Pancreas (tissue), 10 donors: ENCODE measurements at regions not wholly inside any gene's neighbourhood (a gene's known extent, or its start where the extent isn't known, plus 50 kb on each side); places are given as distances from the start of the nearest gene placed in this dataset.

Experiments
- ATAC-seq, 4 donors: fragments of 200-7000 bp; cut with Tn5 transposase; one replicate each; pipeline versions ENCODE4 v1.8.0 to v1.9.1; 2020; ENCODE audit warnings: mild to moderate bottlenecking in 4 of 4, moderate library complexity in 4 of 4
- DNase-seq, 6 donors: peaks; one replicate each; pipeline ENCODE4 v3.0.0-alpha.2; 2020
- FAIRE-seq: peaks from 2 replicates; lab custom pipeline; 2012; peaks lifted over from hg19 to GRCh38; lab: Jason Lieb, UNC
- H3K27ac ChIP-seq, 4 donors: fragments of 200-600 bp; sonication (generic); 1 replicate in 3 of 4; 2 replicates in 1 of 4; pipeline versions ENCODE4 v1.5.0 to v1.8.0; 2020
- H3K27me3 ChIP-seq, 4 donors: fragments of 200-600 bp; one replicate each; pipeline ENCODE4 v1.8.0; 2021
- H3K36me3 ChIP-seq, 3 donors: fragments of 200-600 bp; sonication (generic) in 1 of 3; one replicate each; pipeline versions ENCODE4 v1.5.0 to v1.8.0; 2020 to 2021
- H3K4me1 ChIP-seq, 3 donors: fragments of 200-600 bp; one replicate each; pipeline ENCODE4 v1.8.0; 2021
- H3K4me3 ChIP-seq, 4 donors: fragments of 200-600 bp; sonication (generic) in 2 of 4; one replicate each; pipeline versions ENCODE4 v1.5.0 to v1.8.0; 2020 to 2021
- H3K9me3 ChIP-seq, 4 donors: fragments of 200-600 bp; one replicate each; pipeline ENCODE4 v1.8.0; 2021
- CTCF ChIP-seq, 4 donors: fragments of 200-600 bp; sonication (generic) in 3 of 4; IDR thresholded peaks; one replicate each; pipeline versions ENCODE4 v1.5.0 to v1.8.0; 2021; ENCODE audit warnings: antibody characterized with exemption in 4 of 4
- WGBS, 2 donors: extraction: QIAGEN DNeasy Blood & Tissue Kit; methylation state at CpG; one replicate each; pipeline ENCODE4 v1.1.7; 2013; 5-methylcytosine and 5-hydroxymethylcytosine counted together
- intact Hi-C, 3 donors: fragments of 100-400 bp; cut with DNase I; formaldehyde crosslinking; loops; one replicate each; pipeline versions ENCODE4 v1.11.1 to v1.14.2; 2022
- donor health status: healthy with polysubstance abuse.
- donor health status: DM: no; HTN: no; CAD: no; lungs with moderate emphysema.
- donor health status: DM: no; HTN: no; CAD: no.
- donor health status: control.
- donor health status: control.
- donor health status: Bipolar disorder and iron deficiency.
- donor health status: DM: yes; HTN: yes; CAD: no.
- donor health status: DM: no; HTN: no; CAD: no.
- donor health status: DM: no; HTN: no; CAD: no.
- donor health status: DM: yes; HTN: yes; CAD: no.

GRCh38 chr3:124229420-124229819 lies 237.5 kb upstream of the ROPN1 start:
- ATAC-seq (no peak), DNase-seq (no peak), FAIRE-seq (no peak)
- H3K4me1 ChIP-seq, result no peaks in the 10 kb centered on the region
- H3K9me3 ChIP-seq, result no peaks in the 10 kb centered on the region
- H3K36me3 ChIP-seq, result no peaks in the 10 kb centered on the region
- TF ChIP-seq CTCF (IDR thresholded peaks at IDR 0.05), result no peak
- WGBS, 2 donors, result 86 to 87% methylated on average over 5 of the region's 5 CpGs
- H3K4me3 ChIP-seq, result no peak overlapping the region
- intact Hi-C loops, result no loop called here
- no peaks in the 10 kb centered on the region for H3K27me3 ChIP-seq
- no peak overlapping the region for H3K27ac ChIP-seq

- ATAC-seq, result no peak
- no peak overlapping the region for H3K27ac ChIP-seq
- H3K4me3 ChIP-seq, result no peak overlapping the region
- no peaks in the 10 kb centered on the region for H3K27me3 ChIP-seq
- no peak for TF ChIP-seq CTCF (IDR thresholded peaks at IDR 0.05)
- intact Hi-C loops, result no loop called here
- H3K4me1 ChIP-seq, result no peaks in the 10 kb centered on the region
- DNase-seq, result no peak
- WGBS, 2 donors, result 91 to 97% methylated on average over 2 of the region's 2 CpGs
- no peaks in the 10 kb centered on the region for H3K9me3 ChIP-seq
- H3K36me3 ChIP-seq, result no peaks in the 10 kb centered on the region
- FAIRE-seq, result no peak
Observed at GRCh38 chr3:124229836-124230235, 237.9 kb upstream of the ROPN1 start.

- H3K36me3 ChIP-seq, result no peaks in the 10 kb centered on the region
- FAIRE-seq, result no peak
- intact Hi-C loops, result no loop called here
- DNase-seq, result no peak
- no peaks in the 10 kb centered on the region for H3K27me3 ChIP-seq
- ATAC-seq, result no peak
- no peak overlapping the region for H3K4me3 ChIP-seq
- no peaks in the 10 kb centered on the region for H3K9me3 ChIP-seq
- 87 to 89% methylated on average over 6 of the region's 6 CpGs for WGBS, 2 donors
- TF ChIP-seq CTCF (IDR thresholded peaks at IDR 0.05), result no peak
- H3K27ac ChIP-seq, result no peak overlapping the region
- H3K4me1 ChIP-seq, result no peaks in the 10 kb centered on the region
Observed at GRCh38 chr3:124230432-124230831, 238.5 kb upstream of the ROPN1 start.

GRCh38 chr3:124230998-124231397 lies 239.1 kb upstream of the ROPN1 start:
- 87 to 92% methylated on average over 7 of the region's 7 CpGs for WGBS, 2 donors
- ATAC-seq (no peak), DNase-seq (no peak), FAIRE-seq (no peak)
- no peak for TF ChIP-seq CTCF (IDR thresholded peaks at IDR 0.05)
- intact Hi-C loops, result no loop called here
- Histone ChIP-seq H3K27me3 (no peaks in the 10 kb centered on the region), H3K9me3 (no peaks in the 10 kb centered on the region), H3K4me1 (no peaks in the 10 kb centered on the region), H3K4me3 (no peak overlapping the region), H3K27ac (no peak overlapping the region), H3K36me3 (no peaks in the 10 kb centered on the region)

GRCh38 chr3:124234852-124235252 lies 242.9 kb upstream of the ROPN1 start:
- DNase-seq (no peak), ATAC-seq (no peak), FAIRE-seq (no peak)
- no peaks in the 10 kb centered on the region for H3K27me3 ChIP-seq
- no peaks in the 10 kb centered on the region for H3K4me1 ChIP-seq
- TF ChIP-seq CTCF (IDR thresholded peaks at IDR 0.05), result no peak
- no peaks in the 10 kb centered on the region for H3K36me3 ChIP-seq
- 89 to 92% methylated on average over 7 of the region's 7 CpGs for WGBS, 2 donors
- no peaks in the 10 kb centered on the region for H3K9me3 ChIP-seq
- H3K27ac ChIP-seq, result no peak overlapping the region
- H3K4me3 ChIP-seq, result no peak overlapping the region
- intact Hi-C loops, result no loop called here
